Ishikawa (cell line): ENCODE measurements at regions not wholly inside any gene's neighbourhood (a gene's known extent, or its start where the extent isn't known, plus 50 kb on each side); places are given as distances from the start of the nearest gene placed in this dataset.

ENCODE experiments used
- CEBPB ChIP-seq: IDR thresholded peaks from 2 replicates; pipeline ENCODE4 v1.6.1; 2012
- CREB1 ChIP-seq: IDR thresholded peaks from 2 replicates; pipeline ENCODE4 v1.6.1; 2012; ENCODE audit warnings: low read depth
- EGR1 ChIP-seq: IDR thresholded peaks from 2 replicates; pipeline ENCODE4 v1.6.1; 2012
- EP300 ChIP-seq: IDR thresholded peaks from 2 replicates; pipeline ENCODE4 v1.6.1; 2012; ENCODE audit warnings: borderline replicate concordance
- FOXM1 ChIP-seq: IDR thresholded peaks from 2 replicates; pipeline ENCODE4 v1.6.1; 2012; ENCODE audit warnings: low read depth, borderline replicate concordance
- NFIC ChIP-seq: IDR thresholded peaks from 2 replicates; pipeline ENCODE4 v1.6.1; 2012
- RAD21 ChIP-seq: IDR thresholded peaks from 2 replicates; pipeline ENCODE4 v1.6.1; 2012; ENCODE audit warnings: low read depth
- TAF1 ChIP-seq: IDR thresholded peaks from 2 replicates; pipeline ENCODE4 v1.6.1; 2012; ENCODE audit warnings: low read depth, mild to moderate bottlenecking
- TCF12 ChIP-seq: IDR thresholded peaks from 2 replicates; pipeline ENCODE4 v1.6.1; 2012; ENCODE audit warnings: low read depth
- TEAD4 ChIP-seq: IDR thresholded peaks from 2 replicates; pipeline ENCODE4 v1.6.1; 2012
- YY1 ChIP-seq: IDR thresholded peaks from 2 replicates; pipeline ENCODE4 v1.6.1; 2012; ENCODE audit warnings: low read depth
- ZBTB7A ChIP-seq: IDR thresholded peaks from 2 replicates; pipeline ENCODE4 v1.6.1; 2012; ENCODE audit warnings: low read depth
- TF ChIP-seq, protein P1 (sequence below): IDR thresholded peaks from 2 replicates; pipeline ENCODE4 v1.6.1; 2012; ENCODE audit warnings: low read depth, mild to moderate bottlenecking
- TF ChIP-seq, protein P2 (sequence below): IDR thresholded peaks from 2 replicates; pipeline ENCODE4 v1.6.1; 2012
- TF ChIP-seq, protein P3 (sequence below): IDR thresholded peaks from 2 replicates; pipeline ENCODE4 v1.6.1; 2012

DNA sequence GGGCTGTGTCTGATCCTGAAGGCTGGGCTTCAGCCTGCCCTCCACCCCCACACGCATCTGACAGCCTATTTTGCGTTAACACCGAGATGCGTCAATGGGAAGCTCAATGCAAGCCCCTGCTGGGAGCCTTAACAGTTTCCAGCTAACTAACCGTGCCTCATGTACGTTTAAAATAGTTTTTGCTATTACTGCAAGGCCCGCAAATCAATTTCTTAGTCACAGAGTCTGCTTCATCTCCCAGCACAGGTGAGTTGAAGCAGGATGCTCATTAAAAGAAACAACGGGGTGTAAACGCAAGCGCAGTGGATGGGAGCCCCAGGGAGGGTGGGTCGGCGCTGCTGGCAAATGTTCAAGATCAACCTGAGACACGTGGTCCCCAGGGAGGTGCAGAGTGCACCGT lies 142.8 kb upstream of the PHACTR3 start:
- TF ChIP-seq EP300 (no peak), TCF12 (no peak), RAD21 (no peak), FOXM1 (no peak)
- TF ChIP-seq, protein P1, sequence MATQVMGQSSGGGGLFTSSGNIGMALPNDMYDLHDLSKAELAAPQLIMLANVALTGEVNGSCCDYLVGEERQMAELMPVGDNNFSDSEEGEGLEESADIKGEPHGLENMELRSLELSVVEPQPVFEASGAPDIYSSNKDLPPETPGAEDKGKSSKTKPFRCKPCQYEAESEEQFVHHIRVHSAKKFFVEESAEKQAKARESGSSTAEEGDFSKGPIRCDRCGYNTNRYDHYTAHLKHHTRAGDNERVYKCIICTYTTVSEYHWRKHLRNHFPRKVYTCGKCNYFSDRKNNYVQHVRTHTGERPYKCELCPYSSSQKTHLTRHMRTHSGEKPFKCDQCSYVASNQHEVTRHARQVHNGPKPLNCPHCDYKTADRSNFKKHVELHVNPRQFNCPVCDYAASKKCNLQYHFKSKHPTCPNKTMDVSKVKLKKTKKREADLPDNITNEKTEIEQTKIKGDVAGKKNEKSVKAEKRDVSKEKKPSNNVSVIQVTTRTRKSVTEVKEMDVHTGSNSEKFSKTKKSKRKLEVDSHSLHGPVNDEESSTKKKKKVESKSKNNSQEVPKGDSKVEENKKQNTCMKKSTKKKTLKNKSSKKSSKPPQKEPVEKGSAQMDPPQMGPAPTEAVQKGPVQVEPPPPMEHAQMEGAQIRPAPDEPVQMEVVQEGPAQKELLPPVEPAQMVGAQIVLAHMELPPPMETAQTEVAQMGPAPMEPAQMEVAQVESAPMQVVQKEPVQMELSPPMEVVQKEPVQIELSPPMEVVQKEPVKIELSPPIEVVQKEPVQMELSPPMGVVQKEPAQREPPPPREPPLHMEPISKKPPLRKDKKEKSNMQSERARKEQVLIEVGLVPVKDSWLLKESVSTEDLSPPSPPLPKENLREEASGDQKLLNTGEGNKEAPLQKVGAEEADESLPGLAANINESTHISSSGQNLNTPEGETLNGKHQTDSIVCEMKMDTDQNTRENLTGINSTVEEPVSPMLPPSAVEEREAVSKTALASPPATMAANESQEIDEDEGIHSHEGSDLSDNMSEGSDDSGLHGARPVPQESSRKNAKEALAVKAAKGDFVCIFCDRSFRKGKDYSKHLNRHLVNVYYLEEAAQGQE: no peak
- TF ChIP-seq, protein P2, sequence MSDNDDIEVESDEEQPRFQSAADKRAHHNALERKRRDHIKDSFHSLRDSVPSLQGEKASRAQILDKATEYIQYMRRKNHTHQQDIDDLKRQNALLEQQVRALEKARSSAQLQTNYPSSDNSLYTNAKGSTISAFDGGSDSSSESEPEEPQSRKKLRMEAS: no peak

DNA sequence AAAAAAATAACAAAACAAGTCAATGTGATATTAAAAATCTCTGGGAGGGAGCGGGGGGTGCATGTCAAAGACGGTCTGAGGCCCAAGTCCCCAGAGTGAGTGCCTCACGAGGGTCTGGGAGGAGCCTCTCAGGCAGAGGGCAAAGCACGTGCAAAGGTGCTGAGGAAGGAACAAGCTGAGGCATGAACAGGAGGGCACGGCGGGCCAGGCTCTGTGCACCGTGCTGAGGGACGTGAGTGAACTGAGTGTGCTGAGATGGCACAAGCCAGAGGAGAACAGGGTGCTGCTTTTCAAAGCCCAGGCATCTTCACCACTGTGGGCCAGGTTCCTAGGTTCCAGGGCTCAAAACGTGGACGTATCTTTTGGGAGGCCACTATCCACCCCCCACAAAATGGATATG lies 142.1 kb upstream of the PHACTR3 start:
- TF ChIP-seq TCF12 (no peak), RAD21 (no peak)
- TF ChIP-seq, protein P1: no peak

DNA sequence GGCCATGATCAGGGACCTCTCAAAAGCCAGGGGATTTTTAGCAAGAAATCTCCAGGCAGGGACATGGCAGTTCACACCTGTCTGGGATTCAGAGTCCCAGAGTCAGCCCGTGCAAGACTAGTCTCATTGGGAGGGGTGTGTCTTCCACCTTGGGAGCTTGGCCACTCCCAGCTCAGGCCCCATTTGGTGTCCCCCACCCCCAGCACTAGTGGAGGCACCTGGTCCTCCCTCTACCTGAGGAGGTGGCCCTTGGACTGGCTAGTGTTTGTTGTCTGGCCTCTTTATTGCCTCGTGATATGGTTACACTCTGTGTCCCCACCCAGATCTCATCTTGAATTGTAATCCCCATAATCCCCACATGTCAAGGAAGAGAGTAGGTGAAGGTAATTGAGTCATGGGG lies 140.8 kb upstream of the PHACTR3 start:
- no peak for TF ChIP-seq NFIC
- no peak for TF ChIP-seq EGR1
- TF ChIP-seq, protein P3, sequence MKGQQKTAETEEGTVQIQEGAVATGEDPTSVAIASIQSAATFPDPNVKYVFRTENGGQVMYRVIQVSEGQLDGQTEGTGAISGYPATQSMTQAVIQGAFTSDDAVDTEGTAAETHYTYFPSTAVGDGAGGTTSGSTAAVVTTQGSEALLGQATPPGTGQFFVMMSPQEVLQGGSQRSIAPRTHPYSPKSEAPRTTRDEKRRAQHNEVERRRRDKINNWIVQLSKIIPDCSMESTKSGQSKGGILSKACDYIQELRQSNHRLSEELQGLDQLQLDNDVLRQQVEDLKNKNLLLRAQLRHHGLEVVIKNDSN: no peak

DNA sequence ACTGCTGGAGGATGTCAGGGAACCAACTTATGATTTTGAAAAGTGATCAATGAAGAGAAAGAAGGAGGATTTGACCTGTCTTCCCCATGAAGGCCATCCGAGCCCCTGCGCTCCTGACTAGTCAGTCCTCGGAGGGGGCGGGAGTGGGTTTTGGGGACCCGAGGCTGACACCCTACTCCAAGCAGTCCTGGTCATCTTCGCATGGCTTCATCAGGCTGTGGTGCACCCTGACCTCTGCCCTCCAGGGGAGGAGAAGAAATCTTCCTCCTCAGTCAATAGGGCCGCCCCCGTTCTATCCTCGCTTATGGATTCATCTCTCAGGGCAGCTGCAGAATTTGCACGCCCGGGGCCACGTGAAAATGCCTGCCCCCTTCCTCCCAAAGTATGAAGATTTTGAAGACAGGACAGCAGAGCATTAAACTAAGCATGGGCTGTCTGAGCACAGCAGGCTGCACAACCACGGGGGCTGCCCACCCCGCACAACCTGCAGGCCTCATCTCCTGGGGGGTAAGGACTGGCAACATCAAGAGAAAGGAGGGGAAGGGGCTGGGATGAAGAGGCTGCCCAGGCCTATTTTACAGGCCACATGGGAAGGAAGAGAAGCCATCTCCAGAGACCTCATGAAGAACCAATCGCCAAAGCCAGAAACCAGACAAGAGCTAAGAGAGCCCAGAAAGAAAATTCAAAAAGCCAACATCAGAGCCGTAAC lies 138.1 kb upstream of the PHACTR3 start:
- TF ChIP-seq, protein P2: no peak
- TF ChIP-seq YY1 (no peak), EP300 (no peak), ZBTB7A (no peak), EGR1 (no peak), CREB1 (no peak), TAF1 (no peak), TEAD4 (no peak), RAD21 (no peak), FOXM1 (no peak), CEBPB (no peak), TCF12 (no peak), NFIC (no peak)
- TF ChIP-seq, protein P3: no peak
- TF ChIP-seq, protein P1: no peak

DNA sequence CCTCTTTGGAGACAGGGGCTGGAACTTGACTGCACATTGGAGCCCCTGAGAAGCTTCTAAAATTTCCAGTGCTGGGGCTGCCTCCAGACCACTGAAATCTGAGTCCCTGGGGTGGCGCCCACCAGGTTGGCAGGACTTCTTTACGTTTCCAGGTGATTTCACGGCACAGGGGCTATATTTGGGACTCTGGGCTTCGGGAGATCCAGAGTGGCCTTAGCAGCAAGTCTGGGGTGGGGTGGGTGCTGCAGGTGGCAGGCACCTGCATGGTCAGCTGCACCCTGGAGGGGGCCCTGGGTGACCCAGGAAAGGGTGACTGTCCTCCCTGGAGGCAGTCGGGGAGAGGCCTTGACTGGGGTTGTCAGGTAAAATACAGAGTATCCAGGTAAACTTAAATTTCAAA lies 135.5 kb upstream of the PHACTR3 start:
- TF ChIP-seq FOXM1 (no peak), TAF1 (no peak), TCF12 (no peak), RAD21 (no peak), YY1 (no peak), CREB1 (no peak), CEBPB (no peak), EGR1 (no peak), NFIC (no peak), ZBTB7A (no peak), EP300 (no peak), TEAD4 (no peak)
- TF ChIP-seq, protein P3: no peak
- TF ChIP-seq, protein P1: no peak
- TF ChIP-seq, protein P2: no peak
